ENCODE measurements at regions not wholly inside any gene's neighbourhood (a gene's known extent, or its start where the extent isn't known, plus 50 kb on each side); places are given as distances from the start of the nearest gene placed in this dataset.

- TF ChIP-seq PATZ1 (CRISPR knock-in tag; IDR thresholded peaks at IDR 0.05; ENCODE audit: borderline replicate concordance) (no peak), ARNTL (CRISPR knock-in tag; IDR thresholded peaks at IDR 0.05; ENCODE audit: borderline replicate concordance, low read depth) (no peak), ESRRG (CRISPR knock-in tag; IDR thresholded peaks at IDR 0.05) (no peak), ZFP30 (CRISPR knock-in tag; IDR thresholded peaks at IDR 0.05) (no peak), RARB (CRISPR knock-in tag; IDR thresholded peaks at IDR 0.05) (no peak), POU6F1 (CRISPR knock-in tag; IDR thresholded peaks at IDR 0.05; ENCODE audit: borderline replicate concordance, low read depth) (no peak), TOX (CRISPR knock-in tag; IDR thresholded peaks at IDR 0.05; ENCODE audit: borderline replicate concordance) (no peak), CREB5 (CRISPR knock-in tag; IDR thresholded peaks at IDR 0.05; ENCODE audit: low read depth) (no peak), CSRNP3 (CRISPR knock-in tag; IDR thresholded peaks at IDR 0.05) (no peak), ISL1 (CRISPR knock-in tag; IDR thresholded peaks at IDR 0.05) (no peak), ZFP3 (CRISPR knock-in tag; IDR thresholded peaks at IDR 0.05) (no peak), ZNF70 (CRISPR knock-in tag; IDR thresholded peaks at IDR 0.05) (no peak), SNAI2 (CRISPR knock-in tag; IDR thresholded peaks at IDR 0.05) (no peak), ZC3H10 (CRISPR knock-in tag; IDR thresholded peaks at IDR 0.05) (no peak), ZNF8 (CRISPR knock-in tag; IDR thresholded peaks at IDR 0.05) (no peak), ZNF565 (CRISPR knock-in tag; conservative IDR thresholded peaks at IDR 0.05; ENCODE audit: low read depth) (no peak), GLIS3 (CRISPR knock-in tag; IDR thresholded peaks at IDR 0.05) (no peak), TSHZ2 (CRISPR knock-in tag; IDR thresholded peaks at IDR 0.05) (no peak), BACH2 (CRISPR knock-in tag; IDR thresholded peaks at IDR 0.05; ENCODE audit: borderline replicate concordance) (no peak), OSR1 (CRISPR knock-in tag; IDR thresholded peaks at IDR 0.05) (no peak)
- ATAC-seq = no peak
Measured at GRCh38 chr9:72471096-72471495, 50.3 kb upstream of the TMC1 start.

GRCh38 chr9:72467766-72468738 lies 53.4 kb upstream of the TMC1 start:
- ATAC-seq = no peak
- no peak for TF ChIP-seq TSHZ2 (CRISPR knock-in tag; IDR thresholded peaks at IDR 0.05)

All from SK-N-SH treated with all-trans-retinoic acid at 6 μM for 48 hours (cell line).